ENCODE measurements at regions not wholly inside any gene's neighbourhood (a gene's known extent, or its start where the extent isn't known, plus 50 kb on each side); places are given as distances from the start of the nearest gene placed in this dataset.

- peak; percentile 68 for DNase-seq (ENCODE audit: low spot score)
These were observed 84.1 kb upstream of the FNDC3A start for GRCh38 chr13:48891586-48891985.

- peak; percentile 99 for DNase-seq (ENCODE audit: low spot score)
These were observed 83.5 kb upstream of the FNDC3A start for GRCh38 chr13:48892053-48892687.

- DNase-seq (ENCODE audit: low spot score): no peak
These were observed 83.0 kb upstream of the FNDC3A start for GRCh38 chr13:48892688-48893075.

- peak; percentile 51 for DNase-seq (ENCODE audit: low spot score)
These were observed 79.4 kb upstream of the FNDC3A start for GRCh38 chr13:48896312-48896711.

- no peak for DNase-seq (ENCODE audit: low spot score)
These were observed 73.9 kb upstream of the FNDC3A start for GRCh38 chr13:48901781-48902180.

GRCh38 chr13:48902368-48902767 is 73.3 kb upstream of the FNDC3A start:
- DNase-seq (ENCODE audit: low spot score): no peak

- DNase-seq (ENCODE audit: low spot score): no peak
These were observed 70.9 kb upstream of the FNDC3A start for GRCh38 chr13:48904668-48905290.

- no peak for DNase-seq (ENCODE audit: low spot score)
These were observed 69.5 kb upstream of the FNDC3A start for GRCh38 chr13:48906200-48906599.

GRCh38 chr13:48908381-48909055 is 67.2 kb upstream of the FNDC3A start:
- no peak for DNase-seq (ENCODE audit: low spot score)

- DNase-seq (ENCODE audit: low spot score): no peak
These were observed 66.7 kb upstream of the FNDC3A start for GRCh38 chr13:48909056-48909389.

GRCh38 chr13:48910686-48911085 is 65.0 kb upstream of the FNDC3A start:
- DNase-seq (ENCODE audit: low spot score): no peak

GRCh38 chr13:48919751-48920150 is 56.0 kb upstream of the FNDC3A start:
- no peak for DNase-seq (ENCODE audit: low spot score)

GRCh38 chr13:48920730-48921129 is 55.0 kb upstream of the FNDC3A start:
- DNase-seq (ENCODE audit: low spot score): no peak

GRCh38 chr13:48923376-48923775 is 52.3 kb upstream of the FNDC3A start:
- DNase-seq (ENCODE audit: low spot score): no peak

GRCh38 chr13:48925001-48925400 is 50.7 kb upstream of the FNDC3A start:
- DNase-seq (ENCODE audit: low spot score): no peak

Data from RKO (cell line).